ENCODE measurements at regions not wholly inside any gene's neighbourhood (a gene's known extent, or its start where the extent isn't known, plus 50 kb on each side); places are given as distances from the start of the nearest gene placed in this dataset.

- Histone ChIP-seq H3K4me2 (ENCODE audit: low read depth, low read length) (no peak overlapping the region), H3K4me1 (ENCODE audit: control insufficient read depth, insufficient read depth, low read length) (peaks cover 21% of the 10 kb centered on the region), H3K9ac (ENCODE audit: low read depth, low read length) (no peak overlapping the region), H3K9me3 (ENCODE audit: control insufficient read depth, insufficient read depth, low read length) (no peaks in the 10 kb centered on the region), H2BK5ac (ENCODE audit: low read depth, low read length, poor library complexity, severe bottlenecking) (peak overlapping the region; percentile 87), H2AK9ac (replicated peaks; ENCODE audit: low read depth, low read length, poor library complexity) (no peak overlapping the region), H4K8ac (ENCODE audit: low read depth in 2 of 2, low read length in 2 of 2) (peak overlapping the region in 1 of 2 experiments; percentile 3; a peak in 1 of 4 replicates), H2AK5ac (ENCODE audit: low read depth, low read length) (no peak overlapping the region), H3K14ac (replicated peaks; ENCODE audit: low read depth, low read length) (no peak overlapping the region), H3K4ac (ENCODE audit: low read depth, low read length) (no peak overlapping the region; the same call in 1 of the 2 replicates), H2BK15ac (ENCODE audit: low read depth, low read length) (no peak overlapping the region; the same call in 2 of the 3 replicates), H3K18ac (ENCODE audit: low read depth, low read length) (no peak overlapping the region), H3K23ac (ENCODE audit: low read depth, low read length) (no peak overlapping the region), H4K5ac (ENCODE audit: low read depth, low read length) (no peak overlapping the region), H3K56ac (ENCODE audit: extremely low read depth, insufficient read depth, low read length) (no peak overlapping the region), H3K9me1 (ENCODE audit: insufficient read depth, low read length) (peaks cover 15% of the 10 kb centered on the region), H3K27ac (ENCODE audit: insufficient read depth, low read length) (no peak overlapping the region), H3K27me3 (ENCODE audit: control insufficient read depth, insufficient read depth, low read length) (no peaks in the 10 kb centered on the region), H4K20me1 (ENCODE audit: insufficient read depth, low read length) (no peaks in the 10 kb centered on the region; the same call in 1 of the 2 replicates), H4K91ac (ENCODE audit: insufficient read depth, low read depth, low read length) (no peak overlapping the region), H2BK20ac (ENCODE audit: low read depth, low read length) (no peak overlapping the region), H3K79me1 (ENCODE audit: low read depth in 1 of 2, low read length in 2 of 2) (no peaks in the 10 kb centered on the region), H2AFZ (replicated peaks; ENCODE audit: low read length, poor library complexity) (no peak overlapping the region), H2BK120ac (ENCODE audit: low read depth, low read length) (no peak overlapping the region), H3K36me3 (ENCODE audit: control insufficient read depth, insufficient read depth, low read length) (no peaks in the 10 kb centered on the region), H3K4me3 (ENCODE audit: insufficient read depth, low read depth, low read length) (no peak overlapping the region)
- intact Hi-C loops (cut with micrococcal nuclease): loop anchor here (10.0 kb wide), 2 partner anchors 149 to 859 kb away; no protein-coding TSS in a partner anchor
- dilution Hi-C loops (cut with HindIII; ENCODE audit: low sequenced_read_pairs, unreplicated experiment): no loop called here
- POLR2A ChIA-PET (ENCODE audit: unreplicated experiment): no interaction called here
- no TSS peak for BruUV-seq (replicated peaks)
- 0 out of 2 replicates have a peak, but pooled peaks have one; percentile 16 for ATAC-seq (ENCODE audit: low read depth)
- peak; percentile 70 for DNase-seq
- TF ChIP-seq MXI1 (IDR thresholded peaks at IDR 0.05; ENCODE audit: borderline replicate concordance, low read depth, low read length) (no peak), MAZ (IDR thresholded peaks at IDR 0.05; ENCODE audit: borderline replicate concordance, low read depth, low read length) (no peak), MAFK (IDR thresholded peaks at IDR 0.05; ENCODE audit: low read depth, low read length) (no peak), CHD1 (IDR thresholded peaks at IDR 0.05; ENCODE audit: low read depth, low read length) (no peak), CTCF (conservative IDR thresholded peaks at IDR 0.05; ENCODE audit: low read depth, low read length) (no peak), RFX5 (IDR thresholded peaks at IDR 0.05; ENCODE audit: low read depth, low read length) (no peak), BHLHE40 (IDR thresholded peaks at IDR 0.05; ENCODE audit: low read depth, low read length) (no peak), RCOR1 (IDR thresholded peaks at IDR 0.05; ENCODE audit: insufficient replicate concordance, low read length) (no peak), POLR2A (IDR thresholded peaks at IDR 0.05; ENCODE audit: low read depth, low read length) (no peak), SMC3 (IDR thresholded peaks at IDR 0.05; ENCODE audit: low read depth, low read length) (no peak), NFE2L2 (IDR thresholded peaks at IDR 0.05; ENCODE audit: low read depth, low read length) (no peak), CEBPB (IDR thresholded peaks at IDR 0.05; ENCODE audit: low read depth, low read length) (no peak), ELK1 (IDR thresholded peaks at IDR 0.05; ENCODE audit: borderline replicate concordance, low read depth, low read length) (no peak), FOS (IDR thresholded peaks at IDR 0.05; ENCODE audit: low read depth, low read length) (no peak), USF2 (IDR thresholded peaks at IDR 0.05; ENCODE audit: low read depth, low read length) (no peak)
- no CpG with 5 or more reads among the region's 1 CpG for WGBS, 2 experiments (ENCODE audit: extremely low coverage in 2 of 2, insufficient read length in 1 of 2)
- in situ Hi-C loops (cut with MboI; ENCODE audit: low sequenced_read_pairs): no loop called here
- CTCF ChIA-PET: interaction anchor here (0.7 kb wide), 2 partner anchors 21 to 578 kb away, joined by 3 to 4 read pairs; no protein-coding TSS in a partner anchor
These were observed 631.9 kb upstream of the ANKRD30A start for GRCh38 chr10:36493516-36493880.

Measured in IMR-90 (cell line).